KMS-11 (cell line): ENCODE measurements at regions not wholly inside any gene's neighbourhood (a gene's known extent, or its start where the extent isn't known, plus 50 kb on each side); places are given as distances from the start of the nearest gene placed in this dataset.
"Not testable (repeated sequence)": the region's sequence is repeated elsewhere in the genome, so short reads cannot be mapped to it uniquely, and the experiment has no call there.

Source experiments
- H2AFZ ChIP-seq: fragments of 200-600 bp; sonication (generic); 2 replicates; pipeline ENCODE4 v1.6.1; 2016; ENCODE audit warnings: antibody characterized with exemption, mixed run types, low read depth
- H3K27ac ChIP-seq: fragments of 200-600 bp; sonication (generic); 2 replicates; pipeline ENCODE4 v1.6.1; 2016; ENCODE audit warnings: mild to moderate bottlenecking, mixed run types
- H3K27me3 ChIP-seq: fragments of 200-600 bp; sonication (generic); 2 replicates; pipeline ENCODE4 v1.6.1; 2017; ENCODE audit warnings: mild to moderate bottlenecking, low read depth, mixed run types, moderate library complexity; ENCODE audit not compliant: insufficient read depth
- H3K36me3 ChIP-seq: fragments of 200-600 bp; sonication (generic); 2 replicates; pipeline ENCODE4 v1.6.1; 2017; ENCODE audit warnings: mild to moderate bottlenecking, mixed run types; ENCODE audit not compliant: insufficient read depth
- H3K4me1 ChIP-seq: fragments of 200-600 bp; sonication (generic); 2 replicates; pipeline ENCODE4 v1.6.1; 2016; ENCODE audit warnings: mild to moderate bottlenecking, low read depth, mixed run types; ENCODE audit not compliant: poor library complexity, severe bottlenecking
- H3K4me2 ChIP-seq: fragments of 200-600 bp; sonication (generic); 2 replicates; pipeline ENCODE4 v1.7.0; 2016; ENCODE audit warnings: mild to moderate bottlenecking, mixed run types
- H3K4me3 ChIP-seq: fragments of 200-600 bp; sonication (generic); IDR thresholded peaks from 2 replicates; pipeline ENCODE4 v1.6.1; 2017; ENCODE audit warnings: low read depth, low read length, mixed read lengths; ENCODE audit not compliant: insufficient read depth
- H3K79me2 ChIP-seq: fragments of 200-600 bp; sonication (generic); 2 replicates; pipeline ENCODE4 v1.6.1; 2016; ENCODE audit warnings: low read depth, mixed run types; ENCODE audit not compliant: insufficient read depth
- H3K9ac ChIP-seq: fragments of 200-600 bp; sonication (generic); 2 replicates; pipeline ENCODE4 v1.6.1; 2016; ENCODE audit warnings: mild to moderate bottlenecking, mixed run types
- H4K20me1 ChIP-seq: fragments of 200-600 bp; sonication (generic); 2 replicates; pipeline ENCODE4 v1.6.1; 2016; ENCODE audit warnings: mild to moderate bottlenecking, mixed run types; ENCODE audit not compliant: insufficient read depth
- CTCF ChIP-seq: fragments of 200-600 bp; sonication (generic); conservative IDR thresholded peaks from 2 replicates; pipeline ENCODE4 v1.6.1; 2017; ENCODE audit warnings: low read depth, mild to moderate bottlenecking, antibody characterized with exemption, low read length, moderate library complexity, mixed read lengths

GRCh38 chr9:81829195-81829882 is 98.9 kb upstream of the SPATA31D4 start:
- Histone ChIP-seq H3K4me2 (no peak overlapping the region), H3K4me3 (no peak overlapping the region), H2AFZ (no peak overlapping the region), H3K36me3 (no peaks in the 10 kb centered on the region), H3K27me3 (peaks cover 7% of the 10 kb centered on the region; the same call in 1 of the 2 replicates), H3K27ac (no peak overlapping the region), H4K20me1 (no peaks in the 10 kb centered on the region), H3K9ac (no peak overlapping the region), H3K79me2 (no peaks in the 10 kb centered on the region), H3K4me1 (peaks cover 28% of the 10 kb centered on the region)
- TF ChIP-seq CTCF, result no peak

GRCh38 chr9:81830431-81830830 is 97.8 kb upstream of the SPATA31D4 start:
- not testable (repeated sequence) for H3K27ac ChIP-seq, H3K4me3 ChIP-seq, H3K4me2 ChIP-seq, H3K9ac ChIP-seq, H3K27me3 ChIP-seq, H3K79me2 ChIP-seq, H3K36me3 ChIP-seq, H2AFZ ChIP-seq, H4K20me1 ChIP-seq
- peaks cover 28% of the 10 kb centered on the region for H3K4me1 ChIP-seq

GRCh38 chr9:81832571-81833285 is 95.5 kb upstream of the SPATA31D4 start:
- no peak overlapping the region for H2AFZ ChIP-seq
- no peaks in the 10 kb centered on the region for H4K20me1 ChIP-seq
- H3K4me2 ChIP-seq, result no peak overlapping the region
- H3K36me3 ChIP-seq, result no peaks in the 10 kb centered on the region
- no peaks in the 10 kb centered on the region for H3K79me2 ChIP-seq
- peaks cover 7% of the 10 kb centered on the region; the same call in 1 of the 2 replicates for H3K27me3 ChIP-seq
- H3K4me3 ChIP-seq, result no peak overlapping the region
- no peak for TF ChIP-seq CTCF
- no peak overlapping the region for H3K9ac ChIP-seq
- peaks cover 14% of the 10 kb centered on the region for H3K4me1 ChIP-seq
- H3K27ac ChIP-seq, result no peak overlapping the region

- no peak for TF ChIP-seq CTCF
- Histone ChIP-seq H4K20me1 (no peaks in the 10 kb centered on the region), H3K27ac (no peak overlapping the region), H3K4me1 (peaks cover 4% of the 10 kb centered on the region), H2AFZ (no peak overlapping the region), H3K79me2 (no peaks in the 10 kb centered on the region), H3K27me3 (peaks cover 7% of the 10 kb centered on the region; the same call in 1 of the 2 replicates), H3K9ac (no peak overlapping the region), H3K4me3 (no peak overlapping the region), H3K4me2 (no peak overlapping the region), H3K36me3 (no peaks in the 10 kb centered on the region)
Measured at GRCh38 chr9:81833563-81834345, 94.5 kb upstream of the SPATA31D4 start.
